DOHH2 (cell line): ENCODE measurements at regions not wholly inside any gene's neighbourhood (a gene's known extent, or its start where the extent isn't known, plus 50 kb on each side); places are given as distances from the start of the nearest gene placed in this dataset.

ENCODE experiments used
- EZH2phosphoT487 ChIP-seq: fragments of 200-600 bp; sonication (generic); IDR thresholded peaks from 2 replicates; pipeline ENCODE4 v1.6.1; 2017; ENCODE audit warnings: borderline replicate concordance, mild to moderate bottlenecking, antibody characterized with exemption, low read length, moderate library complexity, mixed read lengths
- TF ChIP-seq, protein P1 (sequence below): fragments of 200-600 bp; sonication (generic); IDR thresholded peaks from one replicate; pipeline ENCODE4 v1.5.1; 2014; ENCODE audit warnings: antibody characterized with exemption, mild to moderate bottlenecking, low read depth, low read length; ENCODE audit not compliant: poor library complexity, severe bottlenecking

GRCh38 chr4:105066401-105066800 is 80.3 kb upstream of the TET2 start:
- TF ChIP-seq, protein P1, sequence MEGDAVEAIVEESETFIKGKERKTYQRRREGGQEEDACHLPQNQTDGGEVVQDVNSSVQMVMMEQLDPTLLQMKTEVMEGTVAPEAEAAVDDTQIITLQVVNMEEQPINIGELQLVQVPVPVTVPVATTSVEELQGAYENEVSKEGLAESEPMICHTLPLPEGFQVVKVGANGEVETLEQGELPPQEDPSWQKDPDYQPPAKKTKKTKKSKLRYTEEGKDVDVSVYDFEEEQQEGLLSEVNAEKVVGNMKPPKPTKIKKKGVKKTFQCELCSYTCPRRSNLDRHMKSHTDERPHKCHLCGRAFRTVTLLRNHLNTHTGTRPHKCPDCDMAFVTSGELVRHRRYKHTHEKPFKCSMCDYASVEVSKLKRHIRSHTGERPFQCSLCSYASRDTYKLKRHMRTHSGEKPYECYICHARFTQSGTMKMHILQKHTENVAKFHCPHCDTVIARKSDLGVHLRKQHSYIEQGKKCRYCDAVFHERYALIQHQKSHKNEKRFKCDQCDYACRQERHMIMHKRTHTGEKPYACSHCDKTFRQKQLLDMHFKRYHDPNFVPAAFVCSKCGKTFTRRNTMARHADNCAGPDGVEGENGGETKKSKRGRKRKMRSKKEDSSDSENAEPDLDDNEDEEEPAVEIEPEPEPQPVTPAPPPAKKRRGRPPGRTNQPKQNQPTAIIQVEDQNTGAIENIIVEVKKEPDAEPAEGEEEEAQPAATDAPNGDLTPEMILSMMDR, result no peak
- TF ChIP-seq EZH2phosphoT487, result no peak
